Esophagus muscularis mucosa (tissue), 4 donors: ENCODE measurements at regions not wholly inside any gene's neighbourhood (a gene's known extent, or its start where the extent isn't known, plus 50 kb on each side); places are given as distances from the start of the nearest gene placed in this dataset.

Experiments
- EP300 ChIP-seq: sonication (generic); formaldehyde crosslinking; IDR thresholded peaks from one replicate; pipeline ENCODE4 v1.6.1; 2017; ENCODE audit warnings: antibody characterized with exemption
- POLR2A ChIP-seq: fragments of 450-650 bp; IDR thresholded peaks from one replicate; pipeline ENCODE4 v1.6.1; 2017; ENCODE audit warnings: antibody characterized with exemption, moderate library complexity, mild to moderate bottlenecking, low read depth
- POLR2AphosphoS5 ChIP-seq, 2 donors: sonication (generic); formaldehyde crosslinking; IDR thresholded peaks; one replicate each; pipeline ENCODE4 v1.6.1; 2017; ENCODE audit warnings: antibody characterized with exemption in 2 of 2
- TF ChIP-seq, protein P1 (sequence below), 3 experiments: fragments of 200-600 bp in 2 of 3; fragments of 450-650 bp in 1 of 3; sonication (generic) in 2 of 3; IDR thresholded peaks; one replicate each; pipeline ENCODE4 v1.5.1; 2017 to 2019; ENCODE audit warnings: antibody characterized with exemption in 3 of 3, mild to moderate bottlenecking in 2 of 3, moderate library complexity in 1 of 3

DNA sequence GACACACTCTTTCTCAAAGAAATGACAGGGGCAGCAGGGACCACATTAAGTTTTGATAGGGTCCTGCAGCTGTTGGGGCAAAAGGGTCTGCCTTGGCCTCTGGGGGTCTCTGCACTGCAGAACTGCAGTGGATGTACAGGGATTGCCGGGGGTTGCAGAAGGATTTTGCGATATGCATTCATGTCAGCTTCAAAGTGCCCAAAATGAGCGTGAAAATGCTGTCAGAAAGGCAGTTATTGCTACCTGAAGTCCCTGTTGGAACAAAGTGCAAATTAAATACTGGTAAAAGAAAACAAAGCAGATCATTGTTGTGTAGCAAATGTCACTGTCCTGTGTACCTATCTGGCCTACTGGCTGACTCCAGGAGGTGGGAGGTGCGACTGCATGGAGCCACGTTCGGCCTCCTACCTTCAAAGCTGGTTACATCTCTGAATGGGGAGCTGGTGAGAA, 78.8 kb upstream of the MAP4K3 start:
- TF ChIP-seq POLR2A (no peak), EP300 (no peak), POLR2AphosphoS5 (IDR thresholded peaks at IDR 0.05) (no peak)
- TF ChIP-seq, protein P1, sequence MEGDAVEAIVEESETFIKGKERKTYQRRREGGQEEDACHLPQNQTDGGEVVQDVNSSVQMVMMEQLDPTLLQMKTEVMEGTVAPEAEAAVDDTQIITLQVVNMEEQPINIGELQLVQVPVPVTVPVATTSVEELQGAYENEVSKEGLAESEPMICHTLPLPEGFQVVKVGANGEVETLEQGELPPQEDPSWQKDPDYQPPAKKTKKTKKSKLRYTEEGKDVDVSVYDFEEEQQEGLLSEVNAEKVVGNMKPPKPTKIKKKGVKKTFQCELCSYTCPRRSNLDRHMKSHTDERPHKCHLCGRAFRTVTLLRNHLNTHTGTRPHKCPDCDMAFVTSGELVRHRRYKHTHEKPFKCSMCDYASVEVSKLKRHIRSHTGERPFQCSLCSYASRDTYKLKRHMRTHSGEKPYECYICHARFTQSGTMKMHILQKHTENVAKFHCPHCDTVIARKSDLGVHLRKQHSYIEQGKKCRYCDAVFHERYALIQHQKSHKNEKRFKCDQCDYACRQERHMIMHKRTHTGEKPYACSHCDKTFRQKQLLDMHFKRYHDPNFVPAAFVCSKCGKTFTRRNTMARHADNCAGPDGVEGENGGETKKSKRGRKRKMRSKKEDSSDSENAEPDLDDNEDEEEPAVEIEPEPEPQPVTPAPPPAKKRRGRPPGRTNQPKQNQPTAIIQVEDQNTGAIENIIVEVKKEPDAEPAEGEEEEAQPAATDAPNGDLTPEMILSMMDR (IDR thresholded peaks at IDR 0.05) = no peak
